Sigmoid colon (tissue), 6 donors: ENCODE measurements at regions not wholly inside any gene's neighbourhood (a gene's known extent, or its start where the extent isn't known, plus 50 kb on each side); places are given as distances from the start of the nearest gene placed in this dataset.
A peak's percentile ranks its signal among the peaks of the same experiment; 100 is the strongest.

Experiments used
- DNase-seq: peaks from one replicate; pipeline ENCODE4 v3.0.0-alpha.2; 2019
- H3K27ac ChIP-seq, 4 donors: fragments of 200-600 bp; sonication (generic); one replicate each; pipeline ENCODE4 v1.5.1; 2016 to 2019; ENCODE audit warnings: mild to moderate bottlenecking in 1 of 4
- H3K27me3 ChIP-seq, 3 donors: fragments of 200-600 bp; sonication (generic); one replicate each; pipeline ENCODE4 v1.5.1; 2019; ENCODE audit warnings: mild to moderate bottlenecking in 1 of 3
- H3K36me3 ChIP-seq, 4 donors: fragments of 200-600 bp; sonication (generic); one replicate each; pipeline ENCODE4 v1.5.1; 2016 to 2019
- H3K4me1 ChIP-seq, 4 donors: fragments of 200-600 bp; sonication (generic); one replicate each; pipeline ENCODE4 v1.5.1; 2017 to 2019
- H3K4me3 ChIP-seq, 4 donors: fragments of 200-600 bp; sonication (generic); one replicate each; pipeline ENCODE4 v1.5.1; 2017 to 2019; ENCODE audit warnings: mild to moderate bottlenecking in 2 of 4, moderate library complexity in 1 of 4
- H3K9me3 ChIP-seq, 4 donors: fragments of 200-600 bp in 3 of 4; sonication (generic) in 3 of 4; one replicate each; pipeline versions ENCODE4 v1.5.1 to v1.6.1; 2013 to 2019
- CTCF ChIP-seq, 4 experiments: fragments of 450-650 bp in 3 of 4; fragments of 200-600 bp in 1 of 4; IDR thresholded peaks; one replicate each; pipeline ENCODE4 v1.5.1; 2016 to 2019; ENCODE audit warnings: antibody characterized with exemption in 4 of 4, mild to moderate bottlenecking in 3 of 4, moderate library complexity in 2 of 4
- EP300 ChIP-seq, 4 donors: sonication (generic); formaldehyde crosslinking; IDR thresholded peaks; one replicate each; pipeline ENCODE4 v1.6.1; 2017; ENCODE audit warnings: antibody characterized with exemption in 4 of 4
- POLR2A ChIP-seq, 2 donors: fragments of 450-650 bp; IDR thresholded peaks; one replicate each; pipeline ENCODE4 v1.6.1; 2016; ENCODE audit warnings: antibody characterized with exemption in 2 of 2, mild to moderate bottlenecking in 2 of 2, moderate library complexity in 2 of 2
- POLR2AphosphoS5 ChIP-seq, 4 donors: sonication (generic); formaldehyde crosslinking; IDR thresholded peaks; one replicate each; pipeline ENCODE4 v1.6.1; 2017; ENCODE audit warnings: antibody characterized with exemption in 4 of 4
- WGBS, 2 donors: extraction: QIAGEN DNeasy Blood & Tissue Kit; methylation state at CpG; one replicate each; pipeline ENCODE4 v1.1.7; 2013; 5-methylcytosine and 5-hydroxymethylcytosine counted together
- intact Hi-C: fragments of 100-400 bp; cut with DNase I; formaldehyde crosslinking; loops from one replicate; pipeline ENCODE4 v1.15.1; 2023
- donor health status: healthy with polysubstance abuse.
- donor health status: healthy.

DNA sequence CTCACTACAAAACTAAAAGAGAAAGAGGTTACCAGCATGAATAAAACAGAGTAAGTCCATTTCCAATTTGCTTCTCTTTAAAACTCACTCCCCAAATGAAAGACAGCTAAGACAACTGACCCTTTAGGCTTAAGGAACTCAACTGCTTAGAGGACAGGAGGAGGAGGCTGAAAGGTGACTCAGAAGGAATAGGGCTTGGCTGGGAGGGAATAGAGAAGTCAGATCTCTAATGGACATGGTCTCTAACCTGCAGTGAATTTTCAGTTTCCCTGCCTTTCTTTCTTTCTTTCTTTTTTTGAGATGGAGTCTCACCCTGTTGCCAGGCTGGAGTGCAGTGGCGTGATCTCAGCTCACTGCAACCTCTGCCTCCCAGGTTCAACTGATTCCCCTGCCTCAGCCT, 261.8 kb upstream of the CLINT1 start:
- DNase-seq: no peak
- no peaks in the 10 kb centered on the region for H3K9me3 ChIP-seq
- H3K27ac ChIP-seq: peak overlapping the region in 1 of 4 donors; percentile 43
- intact Hi-C loops: no loop called here
- no peak overlapping the region for H3K4me3 ChIP-seq
- H3K36me3 ChIP-seq: no peaks in the 10 kb centered on the region
- no peak for TF ChIP-seq EP300 (IDR thresholded peaks at IDR 0.05)
- no peak for TF ChIP-seq POLR2AphosphoS5 (IDR thresholded peaks at IDR 0.05)
- no peak for TF ChIP-seq POLR2A (IDR thresholded peaks at IDR 0.05)
- WGBS, 2 donors: 93 to 98% methylated on average over 1 of the region's 1 CpG
- no peaks in the 10 kb centered on the region for H3K27me3 ChIP-seq
- peaks cover 0 to 5% (median 0%) of the 10 kb centered on the region in 4 donors for H3K4me1 ChIP-seq

DNA sequence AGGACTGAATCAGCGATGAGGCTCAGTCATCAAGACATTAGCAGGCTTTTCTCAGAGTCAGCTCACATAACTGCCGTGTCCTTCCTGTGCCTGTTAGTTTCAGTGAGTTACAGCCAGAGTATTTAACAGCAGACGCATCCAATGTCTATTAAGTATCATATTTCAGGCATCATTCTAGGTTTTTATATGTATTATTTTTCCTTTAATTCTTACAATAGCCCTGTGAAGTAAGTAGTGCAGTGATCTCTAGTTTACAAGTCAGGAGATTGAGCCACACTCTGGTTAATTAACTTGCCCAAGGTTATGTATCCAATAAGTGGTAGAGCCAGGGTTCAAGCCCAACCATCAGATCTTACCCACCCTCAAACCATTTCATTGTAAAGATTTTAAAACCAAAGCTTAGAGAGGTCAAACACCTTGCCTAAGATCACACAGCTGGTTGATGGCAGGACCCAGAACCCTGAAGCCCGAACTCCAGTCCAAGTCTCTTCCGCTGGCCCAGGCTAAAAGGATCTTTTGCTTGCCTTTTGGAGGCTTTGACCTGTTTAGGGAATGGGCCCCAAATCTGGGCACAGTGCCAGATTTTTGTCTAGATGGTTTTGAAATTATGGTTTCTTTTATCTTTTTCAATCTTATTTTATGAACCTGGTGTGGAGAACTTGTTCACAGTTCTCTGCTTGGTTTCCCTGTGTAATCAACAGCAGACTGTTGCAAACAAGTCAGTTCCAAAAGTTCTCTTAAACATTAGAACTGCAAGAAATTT, 261.2 kb upstream of the CLINT1 start:
- no peaks in the 10 kb centered on the region for H3K27me3 ChIP-seq
- H3K27ac ChIP-seq: peak overlapping the region in 1 of 4 donors; percentile 43
- peaks cover 0 to 5% (median 0%) of the 10 kb centered on the region in 4 donors for H3K4me1 ChIP-seq
- H3K9me3 ChIP-seq: no peaks in the 10 kb centered on the region
- intact Hi-C loops: no loop called here
- no peak overlapping the region for H3K4me3 ChIP-seq
- WGBS, 2 donors: 81 to 83% methylated on average over 5 of the region's 5 CpGs
- no peak for TF ChIP-seq EP300 (IDR thresholded peaks at IDR 0.05)
- TF ChIP-seq POLR2AphosphoS5 (IDR thresholded peaks at IDR 0.05): peak in 1 of 4 donors; percentile 26
- DNase-seq: no peak
- H3K36me3 ChIP-seq: no peaks in the 10 kb centered on the region

GRCh38 chr5:158117467-158118160, 258.7 kb upstream of the CLINT1 start:
- no peaks in the 10 kb centered on the region for H3K9me3 ChIP-seq
- peaks cover 0 to 6% (median 0%) of the 10 kb centered on the region in 3 donors for H3K27me3 ChIP-seq
- no peak overlapping the region for H3K27ac ChIP-seq
- WGBS, 2 donors: 80 to 83% methylated on average over 6 of the region's 6 CpGs
- no peak for DNase-seq
- no peak for TF ChIP-seq CTCF (IDR thresholded peaks at IDR 0.05)
- no peak for TF ChIP-seq POLR2AphosphoS5 (IDR thresholded peaks at IDR 0.05)
- no peak for TF ChIP-seq EP300 (IDR thresholded peaks at IDR 0.05)
- TF ChIP-seq POLR2A (IDR thresholded peaks at IDR 0.05): no peak
- H3K4me3 ChIP-seq: no peak overlapping the region
- peaks cover 0 to 5% (median 0%) of the 10 kb centered on the region in 4 donors for H3K4me1 ChIP-seq
- no peaks in the 10 kb centered on the region for H3K36me3 ChIP-seq
- intact Hi-C loops: no loop called here

DNA sequence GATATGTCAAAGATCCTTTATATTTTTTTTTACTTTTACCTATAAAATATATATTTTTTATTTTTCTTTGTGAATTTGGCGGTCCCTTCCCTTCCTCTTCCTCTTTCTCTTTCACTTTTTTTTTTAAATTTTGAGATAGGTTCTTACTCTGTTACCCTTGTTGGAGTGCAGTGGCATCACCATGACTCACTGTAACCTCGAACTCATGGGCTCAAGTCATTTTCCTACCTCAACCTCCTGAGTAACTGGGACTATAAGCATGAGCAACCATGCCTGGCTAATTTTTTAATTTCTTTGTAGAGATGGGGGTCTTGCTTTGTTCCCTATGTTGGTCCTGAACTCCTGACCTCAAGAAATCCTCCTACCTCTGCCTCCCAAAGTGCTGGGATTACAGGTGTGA, 258.0 kb upstream of the CLINT1 start:
- TF ChIP-seq POLR2A (IDR thresholded peaks at IDR 0.05) (no peak), CTCF (IDR thresholded peaks at IDR 0.05) (no peak), POLR2AphosphoS5 (IDR thresholded peaks at IDR 0.05) (no peak), EP300 (IDR thresholded peaks at IDR 0.05) (no peak)
- Histone ChIP-seq H3K36me3 (no peaks in the 10 kb centered on the region), H3K4me3 (no peak overlapping the region), H3K27me3 (peaks cover 0 to 6% (median 0%) of the 10 kb centered on the region in 3 donors), H3K4me1 (peaks cover 0 to 5% (median 0%) of the 10 kb centered on the region in 4 donors), H3K27ac (no peak overlapping the region), H3K9me3 (no peaks in the 10 kb centered on the region)
- DNase-seq: no peak
- 83 to 85% methylated on average over 2 of the region's 2 CpGs for WGBS, 2 donors
- intact Hi-C loops: no loop called here

GRCh38 chr5:158115468-158115867, 256.5 kb upstream of the CLINT1 start:
- WGBS, 2 donors: 82 to 83% methylated on average over 1 of the region's 1 CpG
- Histone ChIP-seq H3K27ac (no peak overlapping the region), H3K4me1 (no peaks in the 10 kb centered on the region), H3K4me3 (no peak overlapping the region), H3K36me3 (no peaks in the 10 kb centered on the region), H3K27me3 (peaks cover 0 to 6% (median 0%) of the 10 kb centered on the region in 3 donors), H3K9me3 (no peaks in the 10 kb centered on the region)
- TF ChIP-seq CTCF (IDR thresholded peaks at IDR 0.05) (no peak), POLR2A (IDR thresholded peaks at IDR 0.05) (no peak), POLR2AphosphoS5 (IDR thresholded peaks at IDR 0.05) (no peak), EP300 (IDR thresholded peaks at IDR 0.05) (no peak)
- intact Hi-C loops: no loop called here
- no peak for DNase-seq
